ENCODE measurements at regions not wholly inside any gene's neighbourhood (a gene's known extent, or its start where the extent isn't known, plus 50 kb on each side); places are given as distances from the start of the nearest gene placed in this dataset.

- H4K8ac ChIP-seq (ENCODE audit: extremely low read depth, insufficient read depth, low read length): no peak overlapping the region
- H3K79me1 ChIP-seq (ENCODE audit: low read depth, low read length): no peaks in the 10 kb centered on the region
- peak overlapping the region; percentile 36 for H3K56ac ChIP-seq (replicated peaks; ENCODE audit: insufficient read length, low read depth, low read length)
- H3K23me2 ChIP-seq (ENCODE audit: low read depth, low read length): no peaks in the 10 kb centered on the region
- H3K36me3 ChIP-seq (ENCODE audit: control insufficient read depth in 2 of 4, insufficient read depth in 4 of 4, low read length in 3 of 4): no peaks in the 10 kb centered on the region
- H3K79me2 ChIP-seq (ENCODE audit: control insufficient read depth in 1 of 2, insufficient read depth in 2 of 2, low read length in 2 of 2): no peaks in the 10 kb centered on the region
- H3K9ac ChIP-seq (replicated peaks in 1 of 4; ENCODE audit: extremely low read depth in 1 of 4, low read depth in 3 of 4, low read length in 3 of 4): no peak overlapping the region
- H3K4ac ChIP-seq (replicated peaks; ENCODE audit: insufficient read length, low read depth, low read length): no peak overlapping the region
- WGBS, 2 experiments (ENCODE audit: extremely low coverage in 1 of 2, insufficient coverage in 1 of 2, insufficient read length in 1 of 2, insufficient replicate concordance in 2 of 2, low coverage in 1 of 2, low lambda C conversion rate in 2 of 2, missing lambda C conversion rate in 1 of 2): 63% methylated on average over 4 of the region's 4 CpGs; no CpG with 5 or more reads in 1 of the 2 experiments
- H3K4me2 ChIP-seq (ENCODE audit: insufficient read depth in 1 of 2, low read depth in 2 of 2, low read length in 2 of 2): peak overlapping the region in 1 of 2 experiments; percentile 42; a peak in 2 of 4 replicates
- no peak overlapping the region for H2AFZ ChIP-seq (ENCODE audit: low read length)
- no peak overlapping the region for H4K5ac ChIP-seq (ENCODE audit: insufficient read length, low read depth, low read length)
- no peaks in the 10 kb centered on the region for H3K9me3 ChIP-seq (ENCODE audit: insufficient read depth in 2 of 2, low read depth in 1 of 2, low read length in 1 of 2)
- no peak overlapping the region for H2BK15ac ChIP-seq (ENCODE audit: low read length)
- H3K18ac ChIP-seq (ENCODE audit: extremely low read depth, low read length): peak overlapping the region; percentile 54; the same call in 1 of the 2 replicates
- H2BK5ac ChIP-seq (ENCODE audit: low read depth, low read length): peak overlapping the region; percentile 98; the same call in 1 of the 2 replicates
- peak overlapping the region; percentile 64; the same call in 1 of the 2 replicates for H2BK12ac ChIP-seq (ENCODE audit: low read depth, low read length)
- H2BK20ac ChIP-seq (ENCODE audit: low read length): peak overlapping the region; percentile 82; the same call in 1 of the 2 replicates
- no peaks in the 10 kb centered on the region for H4K20me1 ChIP-seq (replicated peaks in 1 of 2; ENCODE audit: control insufficient read depth in 1 of 2, insufficient read depth in 2 of 2, low read length in 2 of 2)
- ChIA-PET CTCF (ENCODE audit: partially characterized antibody) (interaction anchor here (1.1 kb wide), 1 partner anchor 571 kb away, joined by 3 read pairs; no protein-coding TSS in a partner anchor), POLR2A (ENCODE audit: partially characterized antibody) (interaction anchor here (0.6 kb wide), 1 partner anchor 69 kb away, joined by 3 read pairs; no protein-coding TSS in a partner anchor)
- H3K27me3 ChIP-seq (replicated peaks in 1 of 4; ENCODE audit: control insufficient read depth in 3 of 4, extremely low read depth in 1 of 4, insufficient read depth in 3 of 4, low read length in 3 of 4): peaks cover 0 to 2% (median 0%) of the 10 kb centered on the region in 4 experiments; a peak in 2 of 7 replicates
- no peak overlapping the region for H3K4me3 ChIP-seq (ENCODE audit: extremely low read depth in 1 of 4, insufficient read depth in 2 of 4, low read depth in 3 of 4, low read length in 4 of 4)
- no peak for FAIRE-seq
- H3K4me1 ChIP-seq (replicated peaks in 1 of 4; ENCODE audit: control insufficient read depth in 3 of 4, insufficient read depth in 4 of 4, low read length in 3 of 4): peaks cover 9 to 19% (median 12%) of the 10 kb centered on the region in 4 experiments
- peak overlapping the region; percentile 58 for H4K91ac ChIP-seq (replicated peaks; ENCODE audit: insufficient read length, low read length)
- no peak overlapping the region; the same call in 1 of the 2 replicates for H3K27ac ChIP-seq (ENCODE audit: low read depth, low read length)
- peak overlapping the region; percentile 91; the same call in 1 of the 2 replicates for H2AK5ac ChIP-seq (ENCODE audit: low read depth, low read length)
- no peak overlapping the region for H3K14ac ChIP-seq (ENCODE audit: insufficient read length)
- no peak overlapping the region for H3K23ac ChIP-seq (ENCODE audit: insufficient read length)
- peak overlapping the region; percentile 81 for H2BK120ac ChIP-seq (replicated peaks; ENCODE audit: low read depth, low read length)
- no peak for DNase-seq (ENCODE audit: low read depth in 1 of 2, low spot score in 2 of 2)
- TF ChIP-seq NRF1 (IDR thresholded peaks at IDR 0.05; ENCODE audit: low read depth, low read length) (no peak), RAD21 (IDR thresholded peaks at IDR 0.05 in 1 of 2, conservative IDR thresholded peaks at IDR 0.05 in 1 of 2; ENCODE audit: low read depth in 2 of 2, low read length in 2 of 2) (no peak), ASH2L (IDR thresholded peaks at IDR 0.05; ENCODE audit: low read length) (no peak), BCL11A (IDR thresholded peaks at IDR 0.05; ENCODE audit: low read depth in 2 of 2, low read length in 2 of 2) (no peak), BACH1 (IDR thresholded peaks at IDR 0.05; ENCODE audit: low read length) (no peak), SIN3A (conservative IDR thresholded peaks at IDR 0.05 in 1 of 2, IDR thresholded peaks at IDR 0.05 in 1 of 2; ENCODE audit: low read depth in 1 of 2, low read length in 2 of 2) (no peak), GTF2F1 (IDR thresholded peaks at IDR 0.05; ENCODE audit: borderline replicate concordance, low read depth, low read length) (no peak), CTCF (IDR thresholded peaks at IDR 0.05; ENCODE audit: control extremely low read depth in 1 of 3, insufficient read depth in 1 of 3, low read depth in 1 of 3, low read length in 3 of 3) (no peak), SAP30 (IDR thresholded peaks at IDR 0.05; ENCODE audit: insufficient read depth, insufficient replicate concordance, low read length) (no peak)
These were observed 560.0 kb upstream of the CDH4 start for GRCh38 chr20:60691966-60692615.

Data from H1 (cell line).